Neural cell (in vitro differentiated cells): ENCODE measurements at regions not wholly inside any gene's neighbourhood (a gene's known extent, or its start where the extent isn't known, plus 50 kb on each side); places are given as distances from the start of the nearest gene placed in this dataset.

ENCODE experiments used
- H2AFZ ChIP-seq: fragments of 200-600, 300-800 bp; sonication (generic), shearing (Covaris generic); 2 replicates; pipeline ENCODE4 v1.6.0; 2014; ENCODE audit warnings: low read depth, mild to moderate bottlenecking, antibody characterized with exemption, low read length, moderate library complexity
- H3F3A ChIP-seq: fragments of 200-600 bp; shearing (Covaris generic); 2 replicates; pipeline ENCODE4 v1.6.1; 2016; ENCODE audit warnings: mild to moderate bottlenecking, moderate library complexity, mixed read lengths, antibody characterized with exemption, low read length; ENCODE audit not compliant: insufficient read depth, poor library complexity, severe bottlenecking
- H3K27ac ChIP-seq: fragments of 200-600, 300-800 bp; sonication (generic), shearing (Covaris generic); 2 replicates; pipeline ENCODE4 v1.5.1; 2014; ENCODE audit warnings: mild to moderate bottlenecking, low read length, moderate library complexity
- H3K27me3 ChIP-seq: fragments of 300-800, 200-600 bp; sonication (generic), shearing (Covaris generic); 2 replicates; pipeline ENCODE4 v1.6.0; 2014; ENCODE audit warnings: mild to moderate bottlenecking, low read depth, low read length, moderate library complexity; ENCODE audit not compliant: insufficient read depth
- H3K36me3 ChIP-seq: fragments of 300-800, 200-600 bp; sonication (generic), shearing (Covaris generic); 2 replicates; pipeline ENCODE4 v1.5.1; 2014; ENCODE audit warnings: mild to moderate bottlenecking, antibody characterized with exemption, low read length, moderate library complexity; ENCODE audit not compliant: insufficient read depth
- H3K4me2 ChIP-seq: fragments of 300-800, 200-600 bp; sonication (generic), shearing (Covaris generic); 2 replicates; pipeline ENCODE4 v1.6.0; 2014; ENCODE audit warnings: mild to moderate bottlenecking, low read length
- H3K4me3 ChIP-seq: fragments of 300-800, 200-600 bp; sonication (generic), shearing (Covaris generic); 2 replicates; pipeline ENCODE4 v1.5.1; 2014; ENCODE audit warnings: mild to moderate bottlenecking, low read length, moderate library complexity
- H3K79me2 ChIP-seq: fragments of 200-600 bp; shearing (Covaris generic); replicated peaks from 2 replicates; pipeline ENCODE4 v1.6.0; 2014; ENCODE audit warnings: mild to moderate bottlenecking, low read length, moderate library complexity; ENCODE audit not compliant: insufficient read depth
- H3K9ac ChIP-seq: fragments of 300-800, 200-600 bp; sonication (generic), shearing (Covaris generic); 2 replicates; pipeline ENCODE4 v1.6.1; 2016; ENCODE audit warnings: mild to moderate bottlenecking, low read length, mixed read lengths
- H3K9me2 ChIP-seq: fragments of 200-600 bp; shearing (Covaris generic); 2 replicates; pipeline ENCODE4 v1.6.1; 2016; ENCODE audit warnings: mild to moderate bottlenecking, low read length, mixed read lengths; ENCODE audit not compliant: insufficient read depth
- H3K9me3 ChIP-seq: fragments of 200-600, 300-800 bp; sonication (generic), shearing (Covaris generic); 2 replicates; pipeline ENCODE4 v1.6.1; 2016; ENCODE audit warnings: mild to moderate bottlenecking, mixed run types, low read length, moderate library complexity, mixed read lengths
- H4K20me1 ChIP-seq: fragments of 200-600 bp; shearing (Covaris generic); 2 replicates; pipeline ENCODE4 v1.6.1; 2016; ENCODE audit warnings: mild to moderate bottlenecking, mixed run types; ENCODE audit not compliant: insufficient read depth
- CTCF ChIP-seq: fragments of 450-650 bp; IDR thresholded peaks from 2 replicates; pipeline ENCODE4 v1.5.1; 2014; ENCODE audit warnings: antibody characterized with exemption, mild to moderate bottlenecking, moderate library complexity; ENCODE audit not compliant: poor library complexity, severe bottlenecking
- EP300 ChIP-seq: fragments of 450-650 bp; conservative IDR thresholded peaks from 2 replicates; pipeline ENCODE4 v1.6.1; 2014; ENCODE audit warnings: antibody characterized with exemption, mild to moderate bottlenecking, moderate library complexity; ENCODE audit not compliant: poor library complexity, severe bottlenecking
- EZH2 ChIP-seq: fragments of 200-600, 300-800 bp; shearing (Covaris generic), sonication (generic); IDR thresholded peaks from 2 replicates; pipeline ENCODE4 v1.6.1; 2014; ENCODE audit warnings: antibody characterized with exemption, low read length, borderline replicate concordance, mild to moderate bottlenecking; ENCODE audit not compliant: insufficient read depth, poor library complexity, severe bottlenecking
- MXI1 ChIP-seq: fragments of 450-650 bp; conservative IDR thresholded peaks from 2 replicates; pipeline ENCODE4 v1.6.1; 2014; ENCODE audit warnings: antibody characterized with exemption, mild to moderate bottlenecking; ENCODE audit not compliant: poor library complexity, severe bottlenecking
- POLR2AphosphoS5 ChIP-seq: IDR thresholded peaks from 2 replicates; pipeline ENCODE4 v1.6.1; 2012
- RAD21 ChIP-seq: fragments of 450-650 bp; conservative IDR thresholded peaks from 2 replicates; pipeline ENCODE4 v1.6.1; 2014; ENCODE audit warnings: antibody characterized with exemption, mild to moderate bottlenecking, moderate library complexity
- REST ChIP-seq: IDR thresholded peaks from 2 replicates; pipeline ENCODE4 v1.6.1; 2012; ENCODE audit warnings: borderline replicate concordance
- SMC3 ChIP-seq: fragments of 450-650 bp; conservative IDR thresholded peaks from 2 replicates; pipeline ENCODE4 v1.6.1; 2014; ENCODE audit warnings: antibody characterized with exemption, mild to moderate bottlenecking, moderate library complexity; ENCODE audit not compliant: poor library complexity

GRCh38 chr10:10902951-10903350 is 114.7 kb upstream of the CELF2 start:
- Histone ChIP-seq H4K20me1 (no peaks in the 10 kb centered on the region), H3K36me3 (no peaks in the 10 kb centered on the region), H3F3A (no peaks in the 10 kb centered on the region), H3K9me3 (no peaks in the 10 kb centered on the region), H3K4me2 (no peak overlapping the region), H3K9ac (no peak overlapping the region), H3K79me2 (no peaks in the 10 kb centered on the region), H3K27me3 (no peaks in the 10 kb centered on the region), H3K9me2 (no peaks in the 10 kb centered on the region), H2AFZ (no peak overlapping the region), H3K4me3 (no peak overlapping the region), H3K27ac (no peak overlapping the region)
- TF ChIP-seq CTCF (no peak), EP300 (no peak), POLR2AphosphoS5 (no peak), REST (no peak), SMC3 (no peak), EZH2 (no peak)

GRCh38 chr10:10903620-10904019 is 114.1 kb upstream of the CELF2 start:
- Histone ChIP-seq H3K4me3 (no peak overlapping the region), H3K9me3 (no peaks in the 10 kb centered on the region), H3K4me2 (no peak overlapping the region), H3K9ac (no peak overlapping the region), H3K36me3 (no peaks in the 10 kb centered on the region), H3K9me2 (no peaks in the 10 kb centered on the region), H2AFZ (no peak overlapping the region), H4K20me1 (no peaks in the 10 kb centered on the region), H3F3A (no peaks in the 10 kb centered on the region), H3K27me3 (no peaks in the 10 kb centered on the region), H3K27ac (no peak overlapping the region), H3K79me2 (no peaks in the 10 kb centered on the region)
- TF ChIP-seq POLR2AphosphoS5 (no peak), MXI1 (no peak), REST (no peak), EP300 (no peak), RAD21 (no peak), CTCF (no peak)
